GM18868 (cell line): ENCODE measurements at regions not wholly inside any gene's neighbourhood (a gene's known extent, or its start where the extent isn't known, plus 50 kb on each side); places are given as distances from the start of the nearest gene placed in this dataset.

Experiments used
- ATAC-seq: cut with Tn5 transposase; IDR thresholded peaks from one replicate; pipeline ENCODE4 v1.9.1; 2021; ENCODE audit warnings: mild to moderate bottlenecking, moderate library complexity; ENCODE audit not compliant: unreplicated experiment

DNA sequence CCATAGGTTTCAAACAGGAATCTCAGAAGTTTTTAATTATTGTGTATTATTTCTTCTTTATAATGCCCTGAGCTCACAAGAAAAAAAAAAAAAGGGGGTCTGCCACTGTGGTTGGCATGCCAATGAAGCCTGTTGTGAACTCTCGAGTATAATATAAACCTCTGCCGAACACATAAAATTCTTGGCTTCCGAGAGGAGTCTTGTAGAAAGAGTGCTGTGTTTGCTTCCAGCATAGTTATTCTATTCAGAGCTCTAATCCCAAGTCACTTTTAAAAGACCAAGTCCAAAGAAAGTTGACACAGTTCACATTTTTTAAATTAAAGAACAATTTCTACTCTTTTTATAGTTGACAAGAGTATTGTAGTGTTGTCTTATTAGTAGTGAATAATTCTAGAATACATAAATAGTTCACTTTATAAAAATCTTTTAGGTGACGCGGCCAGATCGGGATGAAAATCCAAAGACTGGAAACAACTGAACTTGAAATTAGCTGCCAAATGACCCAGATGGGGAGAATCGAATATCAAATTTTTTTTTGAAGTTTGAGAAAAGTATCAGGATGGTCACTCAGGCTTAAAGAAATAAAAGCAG lies 293.2 kb downstream of the DUSP10 start:
- ATAC-seq: no peak

DNA sequence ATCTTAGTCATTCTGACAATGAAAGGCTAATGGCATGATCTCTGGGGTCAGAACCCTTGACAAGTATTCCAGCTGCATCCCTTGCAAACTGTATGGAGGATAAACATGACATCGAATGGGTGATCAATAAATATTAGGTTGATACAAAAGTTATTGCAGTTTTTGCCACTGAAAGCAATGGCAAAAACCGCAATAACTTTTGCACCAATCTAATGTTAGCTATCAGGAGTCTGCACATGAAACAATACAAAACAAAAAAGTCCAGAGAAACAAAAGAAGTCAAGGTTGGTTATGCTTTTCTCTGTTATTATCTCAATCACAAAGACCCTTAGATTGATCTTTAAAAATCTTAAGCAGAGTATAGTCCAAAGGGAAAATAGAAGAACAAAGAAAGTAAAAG lies 292.7 kb downstream of the DUSP10 start:
- no peak for ATAC-seq

DNA sequence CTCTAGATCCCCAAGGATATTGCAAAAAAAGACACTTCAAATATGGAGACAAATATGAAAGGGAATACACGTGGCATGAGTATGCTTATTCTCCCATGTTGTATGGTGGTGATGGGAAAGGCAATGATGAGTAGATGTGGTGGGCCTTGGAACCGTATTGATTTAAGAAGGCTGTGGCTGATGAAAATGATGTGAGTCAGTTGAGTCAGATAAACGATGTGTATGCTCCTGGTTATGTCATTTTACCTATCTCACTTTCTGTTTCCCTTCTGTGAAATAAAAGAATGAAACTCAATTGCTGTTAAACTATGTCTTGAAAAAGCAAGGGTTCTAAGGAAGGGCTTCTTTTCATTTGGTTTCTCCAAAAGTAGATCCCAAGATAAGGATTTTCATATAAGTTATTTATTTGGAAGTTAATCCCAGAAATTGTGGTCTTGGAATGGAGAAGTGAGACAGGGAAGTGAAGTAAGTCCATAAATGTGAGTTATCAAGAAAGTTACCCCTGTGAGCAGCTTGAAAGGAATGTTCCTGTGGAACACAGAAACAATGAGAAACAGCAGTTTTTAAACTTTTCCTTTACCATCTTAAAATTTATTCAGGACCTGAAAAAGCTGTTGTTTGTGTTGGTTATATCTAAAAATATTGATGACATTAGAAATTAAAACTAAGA lies 292.0 kb downstream of the DUSP10 start:
- ATAC-seq: peak; percentile 53

DNA sequence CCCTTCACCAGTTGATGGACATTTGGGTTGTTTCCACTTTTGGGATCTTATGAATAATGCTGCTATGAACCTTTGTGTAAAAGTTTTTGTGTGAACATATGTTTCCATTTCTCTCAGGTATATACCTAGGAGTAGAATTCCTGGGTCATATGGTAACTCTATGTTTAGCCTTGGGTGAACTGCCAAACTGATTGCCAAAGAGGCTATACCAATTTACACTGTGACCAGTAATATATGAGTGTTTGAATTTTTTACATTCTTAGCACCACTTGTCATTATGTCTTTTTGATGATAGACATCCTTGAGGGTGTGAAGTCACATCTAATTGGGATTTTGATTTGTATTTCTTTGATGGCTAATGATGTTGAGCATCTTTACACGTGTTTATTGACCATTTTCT lies 290.1 kb downstream of the DUSP10 start:
- ATAC-seq: no peak

DNA sequence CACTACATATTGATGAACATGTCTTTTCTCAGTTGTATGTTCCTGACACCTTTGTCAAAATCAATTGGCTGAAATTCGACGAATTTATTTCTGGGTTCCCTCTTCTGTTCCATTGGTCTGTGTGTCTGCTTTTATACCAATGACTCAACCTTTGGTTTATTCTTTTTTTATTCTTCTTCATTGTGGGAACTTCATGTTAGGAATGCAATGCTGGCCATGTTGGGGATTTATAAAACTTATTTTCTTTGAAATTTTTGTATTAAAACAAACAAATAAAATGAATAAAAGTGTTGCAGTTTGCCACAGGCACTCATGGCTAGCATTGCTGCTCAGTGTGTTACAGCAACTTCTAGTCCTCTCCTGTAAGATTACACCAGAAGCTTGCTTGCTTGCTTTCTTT lies 287.8 kb downstream of the DUSP10 start:
- no peak for ATAC-seq

DNA sequence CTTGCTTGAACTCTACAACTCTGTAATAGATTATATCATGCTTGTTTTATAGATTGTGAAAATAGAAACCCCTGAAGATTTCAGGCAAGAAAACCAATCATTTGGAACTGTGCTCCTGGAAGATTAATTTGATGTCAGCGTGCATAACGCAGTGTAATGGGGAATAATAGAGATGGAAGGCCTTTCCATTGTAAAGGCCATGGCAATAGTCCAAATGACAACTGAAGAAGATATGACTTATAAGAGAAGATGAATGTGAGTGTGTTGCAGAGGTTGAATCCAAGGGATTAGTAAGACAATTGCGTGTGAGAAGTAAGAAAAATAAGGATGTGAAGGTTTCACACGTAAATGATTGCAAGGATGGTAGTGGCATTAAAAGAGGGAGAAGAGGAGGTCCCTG lies 285.0 kb downstream of the DUSP10 start:
- ATAC-seq: no peak

DNA sequence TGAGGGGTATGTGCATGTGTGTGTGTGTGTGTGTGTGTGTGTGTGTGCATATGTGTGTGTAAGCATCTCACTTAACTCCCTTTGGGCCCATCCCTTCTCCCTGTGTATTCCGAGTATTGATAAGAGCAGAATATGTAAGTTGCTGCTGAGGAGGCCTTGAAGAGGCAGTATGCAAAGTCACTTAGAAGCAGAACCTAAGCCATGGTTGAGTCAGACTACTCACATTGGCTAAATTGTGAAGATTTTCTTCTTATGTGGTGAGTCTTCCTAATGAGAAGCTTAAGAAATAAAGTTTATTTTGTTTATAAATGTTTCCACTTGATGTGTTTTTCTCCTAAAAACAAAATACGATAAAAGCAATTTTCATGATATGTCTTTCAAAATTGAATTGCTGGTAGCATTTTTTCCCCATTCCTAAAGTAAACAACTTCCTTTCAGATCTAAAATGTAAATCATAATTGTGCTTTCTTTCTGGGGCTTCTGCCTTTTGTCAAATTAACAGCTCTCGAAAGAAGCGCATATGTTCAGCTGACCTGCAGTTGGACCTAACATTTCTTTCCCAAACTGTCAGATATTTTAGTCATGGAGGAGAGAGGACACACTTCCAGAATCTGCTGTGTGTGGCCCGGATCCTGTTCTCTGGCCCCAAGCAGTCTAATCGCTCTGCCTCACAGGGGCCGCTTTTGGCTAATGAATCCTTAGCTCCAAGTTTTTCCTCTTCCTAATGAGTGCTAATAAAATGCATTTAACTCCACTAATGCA lies 284.0 kb downstream of the DUSP10 start:
- no peak for ATAC-seq

DNA sequence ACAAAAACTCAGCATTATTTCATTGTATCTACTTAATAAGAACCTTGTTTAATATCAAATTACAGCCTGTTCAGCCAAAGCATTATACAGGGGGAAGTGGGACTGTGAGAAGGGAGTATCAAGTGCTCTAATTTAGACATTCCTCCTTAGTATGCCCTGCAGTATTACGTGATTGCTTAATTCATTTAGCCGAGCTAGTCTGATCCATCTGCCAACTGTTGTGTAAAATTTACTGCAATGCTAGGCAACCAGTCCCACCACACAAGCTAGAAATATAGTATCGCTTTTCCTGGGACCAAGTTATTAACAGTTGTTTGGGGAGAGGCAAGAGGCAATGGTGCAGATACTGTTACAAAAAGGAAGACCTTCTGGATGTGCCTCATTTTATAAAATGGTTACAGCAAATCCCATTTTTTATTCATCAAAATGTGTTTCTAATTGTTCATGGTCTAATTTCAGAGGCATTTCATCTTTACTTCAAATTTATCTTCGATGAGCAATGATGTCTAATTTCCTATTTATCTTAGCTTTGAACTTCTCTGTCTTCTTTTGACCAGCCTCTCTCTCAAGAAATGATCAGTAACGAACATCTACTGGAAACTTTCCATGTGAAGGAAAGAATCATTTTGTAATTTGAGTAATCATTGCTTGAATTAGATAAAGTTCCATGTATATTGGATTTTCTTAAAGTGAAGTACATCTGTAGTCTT lies 283.3 kb downstream of the DUSP10 start:
- ATAC-seq: no peak

DNA sequence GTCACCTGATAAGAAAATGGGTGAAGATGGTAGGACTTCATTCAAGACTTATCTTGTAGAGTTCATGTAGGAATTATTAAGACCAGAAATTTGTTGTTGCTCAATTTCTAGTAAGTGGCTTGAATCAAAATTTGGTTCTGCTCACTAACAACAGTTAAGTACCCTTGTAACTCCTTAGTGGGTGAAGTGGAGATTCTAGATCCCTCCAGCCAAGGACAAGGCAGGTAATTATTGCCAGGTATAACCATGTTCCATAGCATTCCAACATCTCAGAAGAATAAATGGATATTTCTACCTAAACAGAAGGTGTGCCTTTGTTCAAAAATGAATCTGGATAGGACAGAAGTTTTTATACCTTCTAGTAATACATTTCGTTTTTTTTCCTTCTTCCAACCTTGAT lies 282.3 kb downstream of the DUSP10 start:
- no peak for ATAC-seq

DNA sequence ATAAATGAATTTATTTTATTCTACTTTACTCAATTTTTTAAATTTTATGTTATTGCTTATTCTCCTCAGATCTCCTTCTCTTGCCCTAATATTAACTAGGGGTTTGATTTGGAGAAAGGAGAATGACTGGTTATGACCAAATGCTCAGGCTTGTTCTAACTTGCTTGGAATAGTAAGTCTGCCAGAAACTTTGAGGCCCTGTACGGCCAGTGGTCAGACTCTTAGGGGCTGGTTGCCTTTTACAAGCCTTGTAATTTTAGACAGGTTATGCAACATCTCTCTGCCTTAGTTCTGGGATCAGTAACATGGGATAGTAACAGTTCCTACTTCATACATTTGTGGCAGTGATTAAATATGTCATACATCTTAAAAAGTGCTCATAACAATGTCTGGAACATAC lies 279.5 kb downstream of the DUSP10 start:
- no peak for ATAC-seq

DNA sequence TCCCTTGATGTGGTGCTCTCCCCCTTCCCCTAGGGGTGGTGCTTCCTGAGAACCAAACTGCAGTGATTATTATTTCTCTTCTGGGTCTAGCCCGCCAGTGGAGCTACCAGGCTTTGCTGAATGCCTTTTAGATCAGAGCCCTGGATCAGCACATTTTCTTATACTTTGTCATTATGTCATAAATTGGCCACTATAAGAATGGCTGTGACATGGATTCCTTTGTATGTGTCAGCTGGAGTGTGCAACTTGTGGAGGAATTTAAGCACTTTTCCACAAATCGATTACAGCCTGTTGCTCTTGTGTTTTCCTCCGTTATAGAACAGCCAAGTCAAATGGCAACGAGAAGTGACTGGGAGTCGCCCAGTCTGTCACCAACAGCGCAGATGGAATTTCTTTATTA lies 273.3 kb downstream of the DUSP10 start:
- no peak for ATAC-seq

DNA sequence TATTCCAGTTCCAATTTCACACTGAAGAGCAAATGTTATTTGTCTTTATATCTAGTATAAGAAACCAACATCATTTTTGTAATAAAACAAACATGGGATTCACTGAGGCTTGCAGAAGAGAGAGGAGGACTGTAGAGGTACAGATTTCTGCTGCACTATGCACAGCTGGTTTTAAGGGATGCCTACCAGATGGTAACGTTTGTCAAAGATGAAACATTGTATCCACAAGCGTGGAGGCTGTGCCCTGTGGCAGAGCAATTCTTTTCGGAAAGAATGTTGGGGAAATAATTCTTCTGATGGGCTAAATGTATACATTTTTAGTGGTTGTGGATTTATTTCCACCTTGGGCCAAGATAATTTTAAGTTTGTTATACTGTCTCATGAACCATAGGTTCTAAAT lies 272.4 kb downstream of the DUSP10 start:
- ATAC-seq: no peak

DNA sequence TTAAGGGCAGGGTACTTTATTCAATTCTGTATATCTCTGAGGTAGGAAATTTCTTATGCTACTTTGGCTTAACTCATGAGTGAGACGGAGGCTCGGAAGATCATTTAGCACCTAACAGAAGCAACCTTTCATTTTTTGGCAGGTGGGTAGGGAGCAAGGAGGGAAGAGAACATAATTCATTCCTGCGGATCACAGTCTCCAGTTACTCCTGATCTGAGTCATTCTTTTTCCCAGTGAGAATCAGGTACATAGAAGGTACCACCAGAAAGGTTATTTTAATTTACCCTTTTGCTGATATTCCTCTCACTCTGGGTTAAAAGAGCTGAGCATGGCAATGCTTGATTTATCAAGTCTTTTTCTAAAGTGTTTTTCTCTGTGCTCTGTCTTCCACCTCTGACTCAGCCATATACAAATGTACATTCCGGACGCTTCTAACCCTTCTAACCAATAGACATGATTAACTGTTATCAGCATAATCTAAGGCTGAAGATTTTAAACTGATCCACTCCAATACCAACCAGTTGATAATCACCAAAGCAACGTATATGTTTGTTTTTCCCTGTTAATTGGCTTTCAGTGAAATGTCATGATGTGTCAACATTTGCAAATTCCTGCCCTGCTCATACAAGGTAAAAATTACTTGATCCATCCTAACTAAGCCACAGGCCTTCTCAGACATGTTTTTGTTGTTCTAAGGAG lies 271.7 kb downstream of the DUSP10 start:
- no peak for ATAC-seq

DNA sequence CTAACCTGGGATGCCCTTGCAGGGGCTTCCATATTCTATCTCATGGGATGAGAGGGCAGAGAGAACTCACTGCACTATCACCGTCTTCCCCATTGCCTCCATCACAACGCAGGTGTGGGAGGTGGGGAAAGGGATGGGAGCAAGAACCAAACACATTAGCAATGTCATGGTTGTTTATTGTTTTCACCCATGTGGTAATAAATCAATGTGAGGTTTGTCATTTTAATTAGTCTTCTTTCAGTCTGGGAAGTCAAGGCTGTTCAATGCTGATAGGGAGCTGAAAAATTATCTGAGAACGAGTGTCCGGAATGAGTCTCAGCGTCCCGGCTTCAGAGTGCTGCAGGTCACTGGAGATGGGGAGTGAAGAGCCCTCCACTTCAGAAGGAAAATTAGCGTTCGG lies 268.5 kb downstream of the DUSP10 start:
- ATAC-seq: no peak

DNA sequence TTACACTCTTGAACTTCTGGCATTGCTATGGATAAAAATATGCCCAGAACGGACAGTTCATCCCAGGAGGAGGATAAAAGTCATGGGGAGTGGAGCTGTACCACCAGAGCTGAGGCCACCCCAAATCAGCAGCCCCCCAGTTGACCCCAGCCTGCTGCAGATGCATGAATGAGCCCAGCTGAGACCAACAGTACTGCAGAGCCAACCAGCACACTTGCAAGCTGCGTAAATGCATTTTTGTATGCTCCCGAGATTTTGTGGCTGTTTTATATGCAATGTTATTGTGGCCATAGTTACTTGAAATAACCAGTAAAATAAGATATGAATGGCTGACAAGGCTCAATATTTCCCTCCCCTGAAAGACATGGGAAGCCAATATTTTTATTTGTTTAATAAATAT lies 264.6 kb downstream of the DUSP10 start:
- ATAC-seq: no peak

DNA sequence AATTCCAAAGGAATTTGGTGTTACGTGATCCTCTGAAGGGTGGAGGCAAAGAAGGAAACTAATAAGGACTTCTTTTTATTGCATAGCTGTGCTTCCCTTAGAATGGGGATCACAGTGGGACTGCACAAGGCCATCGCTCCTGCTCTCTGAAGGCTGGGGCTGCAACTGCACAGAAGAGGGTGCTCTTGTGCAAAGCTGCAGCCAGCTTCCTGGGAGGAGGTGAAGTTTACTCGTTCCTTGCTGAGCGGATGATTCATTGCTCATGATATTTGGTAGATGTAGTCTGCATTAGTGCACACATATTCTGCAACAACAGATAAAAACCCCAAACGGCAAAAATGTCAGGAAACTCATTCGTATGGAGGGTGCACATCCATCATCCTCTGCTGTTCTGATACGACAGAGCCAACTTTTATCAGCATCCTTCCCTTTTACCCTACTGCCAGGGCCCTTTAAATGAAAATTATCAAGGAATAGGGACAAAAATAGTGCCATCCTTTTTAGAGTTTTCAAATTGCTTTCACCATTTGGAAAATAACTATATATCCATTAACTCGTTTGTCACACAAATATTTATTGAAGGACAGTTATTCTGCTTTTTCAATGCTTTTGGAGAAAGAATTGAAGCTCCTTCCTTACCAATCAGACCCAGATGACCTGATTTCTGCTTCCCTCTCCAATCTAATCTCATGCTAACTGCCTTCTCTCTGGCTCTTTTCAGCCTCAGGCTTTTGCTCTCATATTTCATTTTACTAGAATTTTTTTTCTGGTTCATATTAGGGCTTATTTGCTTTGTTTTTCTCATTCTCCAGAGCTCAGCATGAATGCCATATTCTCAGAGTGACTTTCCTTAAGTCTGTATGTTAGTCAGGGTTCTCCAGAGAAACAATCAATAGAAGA lies 263.6 kb downstream of the DUSP10 start:
- ATAC-seq: peak; percentile 97

DNA sequence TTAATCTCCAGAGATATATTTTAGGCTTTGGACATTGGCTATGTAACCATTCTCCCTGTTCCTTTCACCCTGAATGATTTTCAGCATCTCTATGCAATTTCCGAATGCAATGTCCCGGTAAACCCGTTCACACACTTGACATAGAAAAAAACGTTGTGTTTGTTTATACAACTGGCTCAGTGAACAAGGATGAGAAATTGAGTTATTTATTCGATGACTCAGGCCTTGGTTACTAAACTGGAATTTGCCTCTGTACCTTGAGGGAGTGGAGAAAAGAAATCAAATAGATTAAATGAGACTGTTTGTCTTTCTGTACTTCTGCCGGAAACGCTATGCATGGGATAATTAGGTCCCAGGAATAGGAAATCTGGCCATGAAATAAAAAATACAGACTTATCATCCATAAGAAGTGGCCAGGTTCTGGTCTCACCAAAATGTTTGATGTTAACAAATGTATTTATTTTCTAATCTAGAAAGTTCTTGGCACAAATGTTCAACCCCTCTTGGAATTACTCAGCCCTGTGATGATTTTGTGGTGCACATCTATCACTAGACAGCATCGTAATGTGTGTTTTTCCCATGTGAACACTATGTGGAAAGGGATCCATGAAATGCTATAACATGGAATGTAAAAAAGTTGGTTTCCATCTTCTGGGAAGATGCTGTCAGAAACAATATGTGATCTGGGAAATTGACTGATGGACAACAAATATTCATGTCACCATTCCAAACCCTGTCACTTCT lies 253.9 kb downstream of the DUSP10 start:
- no peak for ATAC-seq

DNA sequence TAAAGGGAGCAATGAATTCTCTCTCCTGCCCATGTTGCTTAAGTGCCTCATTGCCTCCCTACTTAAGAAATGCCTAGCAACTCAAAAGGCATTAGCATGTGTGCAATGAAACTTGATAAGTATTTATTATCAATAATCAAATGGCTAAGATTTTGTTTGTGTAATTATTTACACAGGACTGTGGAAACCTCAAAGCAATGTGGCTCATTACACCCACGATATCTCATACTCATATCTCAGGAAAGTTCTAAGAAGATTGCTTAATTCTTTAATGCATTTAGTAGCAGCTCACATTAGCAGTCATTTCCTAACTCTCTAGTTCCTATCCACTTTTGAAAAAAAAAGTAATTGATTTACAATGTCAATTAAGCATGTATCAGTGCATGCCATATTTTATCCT lies 253.3 kb downstream of the DUSP10 start:
- no peak for ATAC-seq

DNA sequence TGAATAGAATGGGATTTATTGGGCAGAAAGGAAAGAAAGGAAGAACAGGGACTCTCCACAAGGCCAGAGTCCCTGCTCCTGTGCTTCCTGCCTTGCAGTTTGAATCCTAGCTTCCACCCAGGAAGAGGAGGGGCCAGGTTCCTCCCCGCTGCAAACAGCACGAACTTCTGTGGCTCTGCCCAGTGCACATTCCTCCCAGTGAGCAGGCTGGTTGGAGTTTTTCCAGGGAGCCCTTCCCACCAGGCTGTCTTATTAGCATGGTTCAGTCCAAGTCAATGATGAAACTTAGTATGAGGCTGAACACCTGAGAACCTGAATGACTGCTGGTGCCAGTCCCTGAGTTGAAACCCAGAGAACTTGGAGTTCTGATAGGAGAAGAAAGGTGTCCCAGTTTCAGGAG lies 247.2 kb downstream of the DUSP10 start:
- no peak for ATAC-seq
